ENCODE measurements at regions not wholly inside any gene's neighbourhood (a gene's known extent, or its start where the extent isn't known, plus 50 kb on each side); places are given as distances from the start of the nearest gene placed in this dataset.
"Not testable (repeated sequence)": the region's sequence is repeated elsewhere in the genome, so short reads cannot be mapped to it uniquely, and the experiment has no call there.

DNA sequence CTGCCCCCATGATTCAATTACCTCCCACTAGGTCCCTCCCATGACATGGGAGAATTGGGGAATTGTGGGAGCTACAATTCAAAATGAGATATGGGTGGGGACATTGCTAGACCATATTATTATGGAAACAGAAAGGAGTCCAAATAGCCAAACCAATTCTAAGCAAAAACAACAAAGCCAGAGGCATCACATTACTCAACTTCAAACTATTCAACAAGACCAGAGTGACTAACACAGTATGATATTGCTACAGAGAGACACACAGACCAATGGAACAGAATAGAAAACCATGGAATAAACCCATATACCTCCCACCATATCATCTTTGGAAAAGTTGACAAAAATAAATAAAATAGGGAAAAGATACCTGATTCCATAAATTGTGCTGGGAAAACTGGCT lies 710.5 kb upstream of the CDH9 start:
- TF ChIP-seq, protein P1, sequence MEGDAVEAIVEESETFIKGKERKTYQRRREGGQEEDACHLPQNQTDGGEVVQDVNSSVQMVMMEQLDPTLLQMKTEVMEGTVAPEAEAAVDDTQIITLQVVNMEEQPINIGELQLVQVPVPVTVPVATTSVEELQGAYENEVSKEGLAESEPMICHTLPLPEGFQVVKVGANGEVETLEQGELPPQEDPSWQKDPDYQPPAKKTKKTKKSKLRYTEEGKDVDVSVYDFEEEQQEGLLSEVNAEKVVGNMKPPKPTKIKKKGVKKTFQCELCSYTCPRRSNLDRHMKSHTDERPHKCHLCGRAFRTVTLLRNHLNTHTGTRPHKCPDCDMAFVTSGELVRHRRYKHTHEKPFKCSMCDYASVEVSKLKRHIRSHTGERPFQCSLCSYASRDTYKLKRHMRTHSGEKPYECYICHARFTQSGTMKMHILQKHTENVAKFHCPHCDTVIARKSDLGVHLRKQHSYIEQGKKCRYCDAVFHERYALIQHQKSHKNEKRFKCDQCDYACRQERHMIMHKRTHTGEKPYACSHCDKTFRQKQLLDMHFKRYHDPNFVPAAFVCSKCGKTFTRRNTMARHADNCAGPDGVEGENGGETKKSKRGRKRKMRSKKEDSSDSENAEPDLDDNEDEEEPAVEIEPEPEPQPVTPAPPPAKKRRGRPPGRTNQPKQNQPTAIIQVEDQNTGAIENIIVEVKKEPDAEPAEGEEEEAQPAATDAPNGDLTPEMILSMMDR (IDR thresholded peaks at IDR 0.05), result no peak
- DNase-seq (ENCODE audit: low spot score) (no peak), ATAC-seq (ENCODE audit: low FRiP score) (no peak)

DNA sequence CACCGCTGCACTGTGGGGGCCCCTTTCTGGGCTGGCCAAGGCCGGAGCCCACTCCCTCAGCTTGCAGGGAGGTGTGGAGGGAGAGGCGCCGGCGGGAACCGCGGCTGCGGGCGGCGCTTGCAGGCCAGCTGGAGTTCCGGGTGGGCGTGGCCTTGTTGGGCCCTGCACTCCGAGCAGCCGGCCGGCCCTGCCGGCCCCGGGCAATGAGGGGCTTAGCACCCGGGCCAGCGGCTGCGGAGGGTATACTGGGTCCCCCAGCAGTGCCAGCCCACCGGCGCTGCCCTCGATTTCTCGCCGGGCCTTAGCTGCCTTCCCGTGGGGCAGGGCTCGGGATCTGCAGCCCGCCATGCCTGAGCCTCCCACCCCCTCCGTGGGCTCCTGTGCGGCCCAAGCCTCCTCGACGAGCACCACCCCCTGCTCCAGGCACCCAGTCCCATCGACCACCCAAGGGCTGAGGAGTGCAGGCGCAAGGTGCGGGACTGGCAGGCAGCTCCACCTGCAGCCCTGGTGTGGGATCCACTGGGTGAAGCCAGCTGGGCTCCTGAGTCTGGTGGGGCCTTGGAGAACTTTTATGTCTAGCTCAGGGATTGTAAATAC lies 705.1 kb upstream of the CDH9 start:
- DNase-seq (ENCODE audit: low spot score); ATAC-seq (ENCODE audit: low FRiP score): not testable (repeated sequence)

DNA sequence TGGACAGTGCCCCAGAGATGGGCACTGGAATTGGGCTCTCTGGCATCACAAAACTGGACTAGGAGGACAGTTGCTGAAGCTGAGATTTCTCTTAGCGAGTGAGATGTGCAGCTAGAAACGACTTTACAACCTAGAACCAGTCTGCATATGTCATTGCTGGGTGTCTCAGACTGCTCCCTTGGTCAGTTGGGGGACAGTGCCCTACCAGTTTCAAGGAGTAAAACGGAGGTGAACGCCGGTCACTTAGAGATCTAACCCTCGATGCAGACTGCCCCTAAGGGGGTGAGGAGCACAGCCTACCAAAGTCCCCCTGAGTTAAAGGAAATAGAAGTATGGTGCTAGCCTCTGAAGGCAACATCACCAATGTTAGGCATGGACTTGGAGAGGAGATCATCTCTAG lies 704.4 kb upstream of the CDH9 start:
- TF ChIP-seq, protein P1 (IDR thresholded peaks at IDR 0.05), result no peak
- DNase-seq (ENCODE audit: low spot score), result no peak
- ATAC-seq (ENCODE audit: low FRiP score), result no peak

DNA sequence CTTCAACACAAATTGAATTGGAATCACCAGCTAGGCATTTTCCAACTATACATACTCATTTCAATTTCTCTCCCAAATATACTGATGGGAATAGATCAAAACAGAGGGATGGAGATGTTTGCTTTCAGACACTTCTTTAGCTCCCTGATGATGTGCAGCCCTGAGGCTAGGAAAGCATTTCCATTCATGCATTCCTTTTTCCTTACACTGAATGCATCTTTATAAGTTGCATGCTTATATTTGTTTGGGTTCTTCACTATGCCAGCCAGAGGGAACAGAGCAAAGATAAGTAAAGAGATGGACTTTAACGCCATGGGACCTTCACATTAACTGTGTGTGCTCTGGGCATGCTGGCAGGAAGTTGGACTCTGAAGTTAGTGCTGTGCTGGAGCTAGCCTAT lies 696.5 kb upstream of the CDH9 start:
- ATAC-seq (ENCODE audit: low FRiP score), result no peak
- TF ChIP-seq, protein P1 (IDR thresholded peaks at IDR 0.05), result no peak
- DNase-seq (ENCODE audit: low spot score), result no peak

DNA sequence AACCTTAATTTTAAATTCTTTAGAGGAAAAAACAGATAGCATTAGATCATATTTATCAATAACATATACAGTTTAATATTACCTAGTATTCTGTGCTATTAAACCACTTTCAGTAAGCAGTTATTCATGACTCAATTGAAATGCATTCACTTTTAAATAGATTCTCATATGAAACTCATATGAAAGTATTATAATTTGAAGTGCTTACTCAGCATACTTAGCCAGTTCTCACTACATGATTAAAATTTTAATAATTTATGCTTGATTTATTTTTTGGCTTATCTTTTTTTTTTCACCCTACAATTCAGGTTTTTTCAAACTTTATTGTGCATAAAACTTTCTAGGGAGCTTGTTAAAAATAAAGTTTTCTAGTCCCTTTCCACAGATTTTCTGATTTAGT lies 694.9 kb upstream of the CDH9 start:
- DNase-seq (ENCODE audit: low spot score) (no peak), ATAC-seq (ENCODE audit: low FRiP score) (no peak)
- TF ChIP-seq, protein P1 (IDR thresholded peaks at IDR 0.05), result no peak

DNA sequence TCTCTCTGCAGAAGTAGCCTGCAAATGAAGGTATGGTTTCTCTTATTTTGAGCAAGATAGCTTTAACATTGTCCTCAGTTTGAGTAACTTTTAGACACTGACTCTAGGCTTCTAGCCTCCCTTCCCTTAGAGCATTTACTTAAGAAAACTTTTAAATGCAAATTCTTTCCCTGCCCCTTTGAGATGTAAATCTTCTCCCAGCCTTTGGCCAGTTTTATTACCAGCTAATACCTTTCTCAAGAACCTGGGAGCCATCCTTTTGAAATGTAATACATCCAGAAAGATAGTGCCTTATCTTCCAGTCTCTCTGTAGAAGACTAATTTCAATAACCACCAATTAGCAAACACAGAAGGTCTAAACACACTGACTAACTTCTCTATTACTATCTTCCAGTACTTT lies 688.9 kb upstream of the CDH9 start:
- TF ChIP-seq, protein P1 (IDR thresholded peaks at IDR 0.05), result no peak
- ATAC-seq (ENCODE audit: low FRiP score) (no peak), DNase-seq (ENCODE audit: low spot score) (no peak)

DNA sequence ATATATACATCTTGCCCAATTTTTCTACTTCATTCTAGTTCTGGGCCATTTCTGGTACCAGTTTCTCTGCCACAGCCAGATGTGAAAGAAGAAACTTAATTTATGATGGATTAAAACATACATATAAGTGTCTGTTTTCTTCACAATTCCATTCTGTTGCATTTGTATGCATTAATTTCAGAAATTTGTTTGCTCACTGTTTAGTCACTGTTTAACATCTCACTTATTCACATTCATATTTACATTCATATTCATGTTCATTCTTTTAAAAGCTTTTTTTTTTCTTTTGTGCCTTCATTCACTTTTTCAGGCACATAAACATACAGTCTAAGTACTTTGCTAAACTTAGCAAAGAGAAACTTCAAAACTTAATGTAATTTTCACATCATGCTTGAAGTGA lies 684.0 kb upstream of the CDH9 start:
- TF ChIP-seq, protein P1 (IDR thresholded peaks at IDR 0.05), result no peak
- no peak for ATAC-seq (ENCODE audit: low FRiP score)

DNA sequence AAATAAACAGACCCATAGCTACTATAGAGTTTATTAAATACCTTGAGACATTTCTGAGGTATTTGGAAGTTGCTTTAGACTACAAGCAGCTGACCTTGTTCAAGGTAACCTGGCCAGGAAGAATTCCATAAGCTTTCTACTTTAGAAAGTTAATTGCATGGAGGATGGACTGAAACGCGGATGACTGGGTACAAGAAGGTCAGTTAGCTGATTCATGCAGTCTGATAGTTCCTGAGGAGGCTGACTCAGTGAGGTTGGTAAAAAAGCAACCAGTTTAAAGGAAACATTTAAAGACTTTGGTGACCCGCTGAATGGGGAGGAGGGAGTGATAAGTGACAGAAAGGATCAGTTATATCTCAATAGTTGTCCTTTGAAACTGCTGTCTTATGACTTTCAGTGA lies 670.1 kb upstream of the CDH9 start:
- DNase-seq (ENCODE audit: low spot score) (no peak), ATAC-seq (ENCODE audit: low FRiP score) (no peak)
- TF ChIP-seq, protein P1 (IDR thresholded peaks at IDR 0.05), result no peak

More for the DNA sequence above, 684.0 kb upstream of the CDH9 start:
- no peak for DNase-seq (ENCODE audit: low spot score)
